ENCODE measurements at regions not wholly inside any gene's neighbourhood (a gene's known extent, or its start where the extent isn't known, plus 50 kb on each side); places are given as distances from the start of the nearest gene placed in this dataset.
A peak's percentile ranks its signal among the peaks of the same experiment; 100 is the strongest.

GRCh38 chr11:128346804-128347203 lies 240.6 kb downstream of the ETS1 start:
- no peak overlapping the region for H3K27ac ChIP-seq (ENCODE audit: low read depth, low read length)
- DNase-seq (ENCODE audit: low read depth in 4 of 6, low spot score in 6 of 6) = no peak
- H3K4me3 ChIP-seq (ENCODE audit: low read depth, low read length) = no peak overlapping the region

GRCh38 chr11:128345316-128345715 lies 242.0 kb downstream of the ETS1 start:
- no peak for DNase-seq (ENCODE audit: low read depth in 4 of 6, low spot score in 6 of 6)
- H3K36me3 ChIP-seq (ENCODE audit: control insufficient read depth, insufficient read depth, low read length) = no peaks in the 10 kb centered on the region
- no CpG with 5 or more reads among the region's 3 CpGs for WGBS (ENCODE audit: insufficient coverage)
- H3K4me1 ChIP-seq (ENCODE audit: control insufficient read depth, insufficient read depth, low read length) = peaks cover 11% of the 10 kb centered on the region
- no peak overlapping the region for H3K27ac ChIP-seq (ENCODE audit: low read depth, low read length)
- no peak overlapping the region for H3K4me3 ChIP-seq (ENCODE audit: low read depth, low read length)
- H3K9me3 ChIP-seq (ENCODE audit: control insufficient read depth, insufficient read depth, low read length) = no peaks in the 10 kb centered on the region
- no peaks in the 10 kb centered on the region for H3K27me3 ChIP-seq (ENCODE audit: control insufficient read depth, insufficient read depth, low read length)

More at GRCh38 chr11:128346804-128347203, 240.6 kb downstream of the ETS1 start:
- no peaks in the 10 kb centered on the region for H3K36me3 ChIP-seq (ENCODE audit: control insufficient read depth, insufficient read depth, low read length)
- no peaks in the 10 kb centered on the region for H3K27me3 ChIP-seq (ENCODE audit: control insufficient read depth, insufficient read depth, low read length)
- 80% methylated on average over 1 of the region's 3 CpGs for WGBS (ENCODE audit: insufficient coverage)
- no peaks in the 10 kb centered on the region for H3K9me3 ChIP-seq (ENCODE audit: control insufficient read depth, insufficient read depth, low read length)
- H3K4me1 ChIP-seq (ENCODE audit: control insufficient read depth, insufficient read depth, low read length) = peaks cover 11% of the 10 kb centered on the region

GRCh38 chr11:128343870-128344269 lies 243.5 kb downstream of the ETS1 start:
- WGBS (ENCODE audit: insufficient coverage) = 94% methylated on average over 3 of the region's 4 CpGs
- Histone ChIP-seq H3K4me1 (ENCODE audit: control insufficient read depth, insufficient read depth, low read length) (peaks cover 11% of the 10 kb centered on the region), H3K27me3 (ENCODE audit: control insufficient read depth, insufficient read depth, low read length) (no peaks in the 10 kb centered on the region), H3K36me3 (ENCODE audit: control insufficient read depth, insufficient read depth, low read length) (no peaks in the 10 kb centered on the region), H3K4me3 (ENCODE audit: low read depth, low read length) (no peak overlapping the region), H3K27ac (ENCODE audit: low read depth, low read length) (no peak overlapping the region), H3K9me3 (ENCODE audit: control insufficient read depth, insufficient read depth, low read length) (no peaks in the 10 kb centered on the region)
- DNase-seq (ENCODE audit: low read depth in 4 of 6, low spot score in 6 of 6) = no peak

GRCh38 chr11:128343135-128343514 lies 244.2 kb downstream of the ETS1 start:
- H3K9me3 ChIP-seq (ENCODE audit: control insufficient read depth, insufficient read depth, low read length) = no peaks in the 10 kb centered on the region
- H3K36me3 ChIP-seq (ENCODE audit: control insufficient read depth, insufficient read depth, low read length) = no peaks in the 10 kb centered on the region
- H3K4me3 ChIP-seq (ENCODE audit: low read depth, low read length) = no peak overlapping the region
- DNase-seq (ENCODE audit: low read depth in 4 of 6, low spot score in 6 of 6) = no peak
- H3K4me1 ChIP-seq (ENCODE audit: control insufficient read depth, insufficient read depth, low read length) = peaks cover 11% of the 10 kb centered on the region
- no peaks in the 10 kb centered on the region for H3K27me3 ChIP-seq (ENCODE audit: control insufficient read depth, insufficient read depth, low read length)
- 80% methylated on average over 1 of the region's 2 CpGs for WGBS (ENCODE audit: insufficient coverage)
- no peak overlapping the region for H3K27ac ChIP-seq (ENCODE audit: low read depth, low read length)

- H3K27ac ChIP-seq (ENCODE audit: low read depth, low read length) = peak overlapping the region; percentile 57
- no peaks in the 10 kb centered on the region for H3K36me3 ChIP-seq (ENCODE audit: control insufficient read depth, insufficient read depth, low read length)
- peaks cover 11% of the 10 kb centered on the region for H3K4me1 ChIP-seq (ENCODE audit: control insufficient read depth, insufficient read depth, low read length)
- peak in 2 of 6 donors; percentile 40 to 41 for DNase-seq (ENCODE audit: low read depth in 4 of 6, low spot score in 6 of 6)
- H3K9me3 ChIP-seq (ENCODE audit: control insufficient read depth, insufficient read depth, low read length) = no peaks in the 10 kb centered on the region
- WGBS (ENCODE audit: insufficient coverage) = 55% methylated on average over 7 of the region's 7 CpGs
- no peaks in the 10 kb centered on the region for H3K27me3 ChIP-seq (ENCODE audit: control insufficient read depth, insufficient read depth, low read length)
- H3K4me3 ChIP-seq (ENCODE audit: low read depth, low read length) = no peak overlapping the region
Observed at GRCh38 chr11:128342511-128343134, 244.7 kb downstream of the ETS1 start.

GRCh38 chr11:128341280-128342248 lies 245.8 kb downstream of the ETS1 start:
- no peak overlapping the region for H3K4me3 ChIP-seq (ENCODE audit: low read depth, low read length)
- no peak for DNase-seq (ENCODE audit: low read depth in 4 of 6, low spot score in 6 of 6)
- H3K9me3 ChIP-seq (ENCODE audit: control insufficient read depth, insufficient read depth, low read length) = no peaks in the 10 kb centered on the region
- H3K27me3 ChIP-seq (ENCODE audit: control insufficient read depth, insufficient read depth, low read length) = no peaks in the 10 kb centered on the region
- H3K27ac ChIP-seq (ENCODE audit: low read depth, low read length) = peak overlapping the region; percentile 57
- H3K4me1 ChIP-seq (ENCODE audit: control insufficient read depth, insufficient read depth, low read length) = peaks cover 11% of the 10 kb centered on the region
- no peaks in the 10 kb centered on the region for H3K36me3 ChIP-seq (ENCODE audit: control insufficient read depth, insufficient read depth, low read length)
- 57% methylated on average over 13 of the region's 22 CpGs for WGBS (ENCODE audit: insufficient coverage)

GRCh38 chr11:128339792-128340191 lies 247.6 kb downstream of the ETS1 start:
- no peak for DNase-seq (ENCODE audit: low read depth in 4 of 6, low spot score in 6 of 6)
- WGBS (ENCODE audit: insufficient coverage) = no CpG with 5 or more reads among the region's 6 CpGs
- Histone ChIP-seq H3K4me1 (ENCODE audit: control insufficient read depth, insufficient read depth, low read length) (peaks cover 11% of the 10 kb centered on the region), H3K4me3 (ENCODE audit: low read depth, low read length) (no peak overlapping the region), H3K9me3 (ENCODE audit: control insufficient read depth, insufficient read depth, low read length) (no peaks in the 10 kb centered on the region), H3K27ac (ENCODE audit: low read depth, low read length) (no peak overlapping the region), H3K36me3 (ENCODE audit: control insufficient read depth, insufficient read depth, low read length) (no peaks in the 10 kb centered on the region), H3K27me3 (ENCODE audit: control insufficient read depth, insufficient read depth, low read length) (no peaks in the 10 kb centered on the region)

- H3K4me1 ChIP-seq (ENCODE audit: control insufficient read depth, insufficient read depth, low read length) = peaks cover 11% of the 10 kb centered on the region
- DNase-seq (ENCODE audit: low read depth in 4 of 6, low spot score in 6 of 6) = no peak
- 93% methylated on average over 3 of the region's 3 CpGs for WGBS (ENCODE audit: insufficient coverage)
- H3K36me3 ChIP-seq (ENCODE audit: control insufficient read depth, insufficient read depth, low read length) = no peaks in the 10 kb centered on the region
- H3K27me3 ChIP-seq (ENCODE audit: control insufficient read depth, insufficient read depth, low read length) = no peaks in the 10 kb centered on the region
- H3K9me3 ChIP-seq (ENCODE audit: control insufficient read depth, insufficient read depth, low read length) = no peaks in the 10 kb centered on the region
- H3K27ac ChIP-seq (ENCODE audit: low read depth, low read length) = no peak overlapping the region
- H3K4me3 ChIP-seq (ENCODE audit: low read depth, low read length) = no peak overlapping the region
Observed at GRCh38 chr11:128338811-128339210, 248.5 kb downstream of the ETS1 start.

- Histone ChIP-seq H3K27ac (ENCODE audit: low read depth, low read length) (no peak overlapping the region), H3K36me3 (ENCODE audit: control insufficient read depth, insufficient read depth, low read length) (no peaks in the 10 kb centered on the region), H3K4me3 (ENCODE audit: low read depth, low read length) (no peak overlapping the region), H3K4me1 (ENCODE audit: control insufficient read depth, insufficient read depth, low read length) (no peaks in the 10 kb centered on the region), H3K27me3 (ENCODE audit: control insufficient read depth, insufficient read depth, low read length) (no peaks in the 10 kb centered on the region), H3K9me3 (ENCODE audit: control insufficient read depth, insufficient read depth, low read length) (no peaks in the 10 kb centered on the region)
- no peak for DNase-seq (ENCODE audit: low read depth in 4 of 6, low spot score in 6 of 6)
- 52% methylated on average over 6 of the region's 6 CpGs for WGBS (ENCODE audit: insufficient coverage)
Observed at GRCh38 chr11:128336203-128336602, 251.2 kb downstream of the ETS1 start.
